ENCODE measurements at regions not wholly inside any gene's neighbourhood (a gene's known extent, or its start where the extent isn't known, plus 50 kb on each side); places are given as distances from the start of the nearest gene placed in this dataset.

GRCh38 chr4:74624351-74625151, 169.8 kb downstream of the BTC start:
- Histone ChIP-seq H3K36me3 (no peaks in the 10 kb centered on the region), H3K4me3 (ENCODE audit: low read depth, low read length) (no peak overlapping the region), H3K9me3 (no peaks in the 10 kb centered on the region), H3K27me3 (no peaks in the 10 kb centered on the region), H3K4me1 (no peaks in the 10 kb centered on the region)
- DNase-seq, result no peak
- no peak for TF ChIP-seq CTCF (IDR thresholded peaks at IDR 0.05; ENCODE audit: low read depth, low read length)

GRCh38 chr4:74625981-74626380, 168.3 kb downstream of the BTC start:
- Histone ChIP-seq H3K27me3 (no peaks in the 10 kb centered on the region), H3K4me1 (no peaks in the 10 kb centered on the region), H3K36me3 (no peaks in the 10 kb centered on the region), H3K4me3 (ENCODE audit: low read depth, low read length) (no peak overlapping the region), H3K9me3 (no peaks in the 10 kb centered on the region)
- TF ChIP-seq CTCF (IDR thresholded peaks at IDR 0.05; ENCODE audit: low read depth, low read length), result no peak
- no peak for DNase-seq

GRCh38 chr4:74627093-74627492, 167.2 kb downstream of the BTC start:
- H3K27me3 ChIP-seq, result no peaks in the 10 kb centered on the region
- no peak overlapping the region for H3K4me3 ChIP-seq (ENCODE audit: low read depth, low read length)
- TF ChIP-seq CTCF (IDR thresholded peaks at IDR 0.05; ENCODE audit: low read depth, low read length), result no peak
- H3K4me1 ChIP-seq, result no peaks in the 10 kb centered on the region
- DNase-seq, result no peak
- H3K9me3 ChIP-seq, result no peaks in the 10 kb centered on the region
- H3K36me3 ChIP-seq, result no peaks in the 10 kb centered on the region

GRCh38 chr4:74627504-74627903, 166.8 kb downstream of the BTC start:
- no peak for DNase-seq
- H3K27me3 ChIP-seq, result no peaks in the 10 kb centered on the region
- H3K9me3 ChIP-seq, result no peaks in the 10 kb centered on the region
- H3K4me3 ChIP-seq (ENCODE audit: low read depth, low read length), result no peak overlapping the region
- H3K36me3 ChIP-seq, result no peaks in the 10 kb centered on the region
- no peak for TF ChIP-seq CTCF (IDR thresholded peaks at IDR 0.05; ENCODE audit: low read depth, low read length)
- H3K4me1 ChIP-seq, result no peaks in the 10 kb centered on the region

GRCh38 chr4:74628852-74629620, 165.3 kb downstream of the BTC start:
- no peaks in the 10 kb centered on the region for H3K36me3 ChIP-seq
- no peaks in the 10 kb centered on the region for H3K9me3 ChIP-seq
- no peaks in the 10 kb centered on the region for H3K4me1 ChIP-seq
- DNase-seq, result no peak
- no peaks in the 10 kb centered on the region for H3K27me3 ChIP-seq
- H3K4me3 ChIP-seq (ENCODE audit: low read depth, low read length), result no peak overlapping the region
- no peak for TF ChIP-seq CTCF (IDR thresholded peaks at IDR 0.05; ENCODE audit: low read depth, low read length)

GRCh38 chr4:74630551-74630950, 163.8 kb downstream of the BTC start:
- H3K27me3 ChIP-seq, result no peaks in the 10 kb centered on the region
- H3K4me3 ChIP-seq (ENCODE audit: low read depth, low read length), result no peak overlapping the region
- H3K4me1 ChIP-seq, result no peaks in the 10 kb centered on the region
- no peak for DNase-seq
- H3K36me3 ChIP-seq, result no peaks in the 10 kb centered on the region
- no peak for TF ChIP-seq CTCF (IDR thresholded peaks at IDR 0.05; ENCODE audit: low read depth, low read length)
- H3K9me3 ChIP-seq, result no peaks in the 10 kb centered on the region
